Esophagus squamous epithelium (tissue), 4 donors: ENCODE measurements at regions not wholly inside any gene's neighbourhood (a gene's known extent, or its start where the extent isn't known, plus 50 kb on each side); places are given as distances from the start of the nearest gene placed in this dataset.

Source experiments
- CTCF ChIP-seq, 6 experiments: fragments of 450-650 bp in 4 of 6; fragments of 200-600 bp in 2 of 6; sonication (generic) in 2 of 6; IDR thresholded peaks; one replicate each; pipeline ENCODE4 v1.5.1; 2016 to 2019; ENCODE audit warnings: antibody characterized with exemption in 6 of 6, mild to moderate bottlenecking in 4 of 6, moderate library complexity in 4 of 6
- POLR2A ChIP-seq, 4 donors: fragments of 450-650 bp; IDR thresholded peaks; one replicate each; pipeline ENCODE4 v1.6.1; 2017; ENCODE audit warnings: antibody characterized with exemption in 4 of 4, mild to moderate bottlenecking in 4 of 4, moderate library complexity in 3 of 4

- TF ChIP-seq CTCF (IDR thresholded peaks at IDR 0.05): no peak
- no peak for TF ChIP-seq POLR2A (IDR thresholded peaks at IDR 0.05)
Observed at GRCh38 chr1:60896701-60897363, 185.5 kb upstream of the NFIA start.
